ENCODE measurements at regions not wholly inside any gene's neighbourhood (a gene's known extent, or its start where the extent isn't known, plus 50 kb on each side); places are given as distances from the start of the nearest gene placed in this dataset.

DNA sequence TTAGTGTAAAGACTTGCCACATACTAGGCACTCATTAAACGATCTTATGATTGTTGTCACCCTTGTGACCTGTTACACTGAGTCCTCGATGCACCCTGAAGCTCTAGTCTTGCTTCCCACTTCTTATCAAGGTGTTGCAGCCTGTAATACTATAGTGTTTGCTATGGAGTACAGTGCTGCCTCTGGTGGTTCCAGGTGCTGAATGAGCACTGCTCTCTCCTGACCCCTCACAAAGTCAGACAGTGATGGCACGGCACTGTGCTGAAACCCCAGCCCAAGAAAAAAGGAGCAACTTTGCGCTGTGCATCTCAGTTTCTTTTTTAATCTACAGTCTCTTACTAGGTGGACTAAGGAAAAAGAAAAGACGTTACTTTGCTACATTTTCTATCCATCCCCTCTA lies 106.3 kb downstream of the GC start:
- no peak for DNase-seq (ENCODE audit: low spot score)
- H3K9me3 ChIP-seq (ENCODE audit: low read depth, low read length, poor library complexity, severe bottlenecking): no peaks in the 10 kb centered on the region
- intact Hi-C loops (cut with micrococcal nuclease; ENCODE audit: unreplicated experiment): no loop called here
- ChIA-PET POLR2A (ENCODE audit: low non-redundant PET) (no interaction called here), CTCF (no interaction called here)
- no peak for TF ChIP-seq EZH2 (IDR thresholded peaks at IDR 0.05; ENCODE audit: borderline replicate concordance, low read depth, low read length, poor library complexity, severe bottlenecking)
- no peak for TF ChIP-seq CTCF (conservative IDR thresholded peaks at IDR 0.05; ENCODE audit: low read depth, low read length)
- BruUV-seq (replicated peaks): no TSS peak
- H3K36me3 ChIP-seq (ENCODE audit: insufficient read depth, low read length, poor library complexity, severe bottlenecking): no peaks in the 10 kb centered on the region
- H3K27me3 ChIP-seq (replicated peaks; ENCODE audit: insufficient read depth, low read depth, low read length, poor library complexity): no peaks in the 10 kb centered on the region
- no peaks in the 10 kb centered on the region for H3K4me1 ChIP-seq (ENCODE audit: insufficient read depth, low read length, poor library complexity, severe bottlenecking)
- no peak overlapping the region for H3K4me3 ChIP-seq (ENCODE audit: low read depth, low read length, poor library complexity, severe bottlenecking)
- no peak overlapping the region for H3K27ac ChIP-seq (ENCODE audit: low read depth, low read length, poor library complexity, severe bottlenecking)

DNA sequence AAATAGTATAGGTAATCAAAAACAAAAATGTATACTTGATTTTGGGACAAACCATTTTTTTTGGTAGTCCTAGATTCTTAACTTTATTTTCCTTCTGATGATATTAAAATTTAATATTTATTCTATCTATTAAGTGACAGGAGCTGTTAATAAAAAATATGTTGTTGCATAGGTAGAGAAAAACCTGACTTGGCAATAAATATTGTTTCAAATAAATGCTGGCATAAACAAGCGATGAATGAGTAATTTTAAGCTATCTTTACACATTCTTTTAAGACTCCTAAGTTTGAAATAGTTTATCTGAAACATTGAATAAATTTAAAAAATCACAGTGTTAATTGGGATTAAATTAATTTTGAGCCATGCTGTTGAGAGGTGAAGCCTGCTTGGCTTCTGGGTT lies 114.6 kb downstream of the GC start:
- Histone ChIP-seq H3K4me3 (ENCODE audit: low read depth, low read length, poor library complexity, severe bottlenecking) (no peak overlapping the region), H3K27ac (ENCODE audit: low read depth, low read length, poor library complexity, severe bottlenecking) (no peak overlapping the region), H3K36me3 (ENCODE audit: insufficient read depth, low read length, poor library complexity, severe bottlenecking) (no peaks in the 10 kb centered on the region), H3K4me1 (ENCODE audit: insufficient read depth, low read length, poor library complexity, severe bottlenecking) (no peaks in the 10 kb centered on the region), H3K9me3 (ENCODE audit: low read depth, low read length, poor library complexity, severe bottlenecking) (no peaks in the 10 kb centered on the region), H3K27me3 (replicated peaks; ENCODE audit: insufficient read depth, low read depth, low read length, poor library complexity) (no peaks in the 10 kb centered on the region)
- TF ChIP-seq EZH2 (IDR thresholded peaks at IDR 0.05; ENCODE audit: borderline replicate concordance, low read depth, low read length, poor library complexity, severe bottlenecking) (no peak), CTCF (conservative IDR thresholded peaks at IDR 0.05; ENCODE audit: low read depth, low read length) (no peak)
- POLR2A ChIA-PET (ENCODE audit: low non-redundant PET): no interaction called here
- CTCF ChIA-PET: no interaction called here
- no peak for DNase-seq (ENCODE audit: low spot score)
- no TSS peak for BruUV-seq (replicated peaks)
- intact Hi-C loops (cut with micrococcal nuclease; ENCODE audit: unreplicated experiment): no loop called here

- Histone ChIP-seq H3K9me3 (ENCODE audit: low read depth, low read length, poor library complexity, severe bottlenecking) (no peaks in the 10 kb centered on the region), H3K4me3 (ENCODE audit: low read depth, low read length, poor library complexity, severe bottlenecking) (no peak overlapping the region), H3K36me3 (ENCODE audit: insufficient read depth, low read length, poor library complexity, severe bottlenecking) (no peaks in the 10 kb centered on the region), H3K27me3 (replicated peaks; ENCODE audit: insufficient read depth, low read depth, low read length, poor library complexity) (no peaks in the 10 kb centered on the region), H3K27ac (ENCODE audit: low read depth, low read length, poor library complexity, severe bottlenecking) (no peak overlapping the region), H3K4me1 (ENCODE audit: insufficient read depth, low read length, poor library complexity, severe bottlenecking) (no peaks in the 10 kb centered on the region)
- ChIA-PET POLR2A (ENCODE audit: low non-redundant PET) (no interaction called here), CTCF (no interaction called here)
- no peak for TF ChIP-seq CTCF (conservative IDR thresholded peaks at IDR 0.05; ENCODE audit: low read depth, low read length)
- no peak for TF ChIP-seq EZH2 (IDR thresholded peaks at IDR 0.05; ENCODE audit: borderline replicate concordance, low read depth, low read length, poor library complexity, severe bottlenecking)
- DNase-seq (ENCODE audit: low spot score): no peak
- BruUV-seq (replicated peaks): no TSS peak
- intact Hi-C loops (cut with micrococcal nuclease; ENCODE audit: unreplicated experiment): no loop called here
Measured at GRCh38 chr4:71665358-71665757, 118.5 kb downstream of the GC start.

Measured in A673 (cell line).